NCI-H748 (cell line): ENCODE measurements at regions not wholly inside any gene's neighbourhood (a gene's known extent, or its start where the extent isn't known, plus 50 kb on each side); places are given as distances from the start of the nearest gene placed in this dataset.
"Not testable (repeated sequence)": the region's sequence is repeated elsewhere in the genome, so short reads cannot be mapped to it uniquely, and the experiment has no call there.

Experiments used
- DNase-seq: peaks from one replicate; lab custom pipeline; 2025; ENCODE audit not compliant: unreplicated experiment; lab: John Stamatoyannopoulos, UW

- DNase-seq, result no peak
Measured at GRCh38 chr4:187714957-187715356, 280.6 kb upstream of the ZFP42 start.

- DNase-seq, result no peak
Measured at GRCh38 chr4:187715466-187715865, 280.1 kb upstream of the ZFP42 start.

- no peak for DNase-seq
Measured at GRCh38 chr4:187724456-187724855, 271.1 kb upstream of the ZFP42 start.

- peak; percentile 56 for DNase-seq
Measured at GRCh38 chr4:187726485-187726884, 269.1 kb upstream of the ZFP42 start.

- no peak for DNase-seq
Measured at GRCh38 chr4:187732524-187732923, 263.0 kb upstream of the ZFP42 start.

- no peak for DNase-seq
Measured at GRCh38 chr4:187739771-187740170, 255.8 kb upstream of the ZFP42 start.

- DNase-seq, result no peak
Measured at GRCh38 chr4:187744911-187745310, 250.7 kb upstream of the ZFP42 start.

- not testable (repeated sequence) for DNase-seq
Measured at GRCh38 chr4:187750652-187751051, 244.9 kb upstream of the ZFP42 start.

- no peak for DNase-seq
Measured at GRCh38 chr4:187767158-187767557, 228.4 kb upstream of the ZFP42 start.

- no peak for DNase-seq
Measured at GRCh38 chr4:187767687-187768086, 227.9 kb upstream of the ZFP42 start.

- DNase-seq, result no peak
Measured at GRCh38 chr4:187770345-187770744, 225.2 kb upstream of the ZFP42 start.

GRCh38 chr4:187777954-187778353 is 217.6 kb upstream of the ZFP42 start:
- no peak for DNase-seq

GRCh38 chr4:187780070-187780469 is 215.5 kb upstream of the ZFP42 start:
- DNase-seq, result no peak

- DNase-seq, result no peak
Measured at GRCh38 chr4:187782286-187782824, 213.2 kb upstream of the ZFP42 start.

- DNase-seq, result no peak
Measured at GRCh38 chr4:187786190-187786589, 209.4 kb upstream of the ZFP42 start.

- DNase-seq, result no peak
Measured at GRCh38 chr4:187789078-187789477, 206.5 kb upstream of the ZFP42 start.

GRCh38 chr4:187795737-187796136 is 199.8 kb upstream of the ZFP42 start:
- DNase-seq, result no peak

GRCh38 chr4:187798385-187798784 is 197.2 kb upstream of the ZFP42 start:
- DNase-seq, result no peak

- DNase-seq, result no peak
Measured at GRCh38 chr4:187799735-187800134, 195.8 kb upstream of the ZFP42 start.

GRCh38 chr4:187811591-187811990 is 184.0 kb upstream of the ZFP42 start:
- no peak for DNase-seq

- DNase-seq, result no peak
Measured at GRCh38 chr4:187814737-187815465, 180.7 kb upstream of the ZFP42 start.

- no peak for DNase-seq
Measured at GRCh38 chr4:187826725-187827124, 168.8 kb upstream of the ZFP42 start.

GRCh38 chr4:187827631-187828030 is 167.9 kb upstream of the ZFP42 start:
- no peak for DNase-seq
